Central memory CD4-positive, alpha-beta T cell (primary cell): ENCODE measurements at regions not wholly inside any gene's neighbourhood (a gene's known extent, or its start where the extent isn't known, plus 50 kb on each side); places are given as distances from the start of the nearest gene placed in this dataset.
"Not testable (repeated sequence)": the region's sequence is repeated elsewhere in the genome, so short reads cannot be mapped to it uniquely, and the experiment has no call there.

Experiments used
- DNase-seq: peaks from one replicate; pipeline ENCODE4 v3.0.0; 2022

DNA sequence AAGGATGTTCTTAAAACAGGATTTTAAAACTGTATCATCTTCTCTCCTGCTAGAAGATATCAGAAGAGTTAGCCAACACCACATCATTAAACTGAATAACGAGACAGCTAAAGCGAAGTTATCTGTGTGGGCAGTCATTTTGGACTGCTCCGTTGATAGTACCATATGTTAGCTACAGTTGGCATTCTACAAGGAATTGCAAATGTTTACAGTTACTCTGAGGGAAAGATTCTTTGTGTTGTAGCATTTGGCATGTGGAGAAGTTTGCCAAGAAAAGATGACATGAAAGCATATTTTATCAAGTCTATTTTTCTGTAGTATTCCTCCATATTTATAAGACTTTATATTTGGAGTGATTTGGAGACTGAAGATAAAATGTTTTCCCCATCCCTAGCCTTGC is 464.4 kb upstream of the POM121L12 start:
- DNase-seq = no peak

DNA sequence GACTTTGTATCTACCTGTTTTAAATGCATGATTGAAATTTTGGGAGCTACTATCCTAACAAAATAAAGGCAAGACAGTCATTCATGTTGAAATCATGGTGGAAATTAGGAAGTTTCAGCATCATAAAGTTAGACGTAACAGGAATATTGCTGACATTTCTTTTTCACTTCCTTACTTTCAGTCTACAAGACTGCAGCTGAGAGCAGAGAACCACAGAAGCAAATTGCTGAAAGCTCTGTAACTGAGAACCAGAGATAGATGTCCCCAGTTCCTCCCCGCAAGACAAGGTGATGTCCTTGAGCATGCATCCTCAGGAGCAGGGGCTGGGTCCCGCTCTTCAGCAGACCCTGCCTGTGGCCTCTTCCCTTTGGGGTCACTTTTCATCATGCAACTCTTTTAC is 466.3 kb upstream of the POM121L12 start:
- DNase-seq = no peak

DNA sequence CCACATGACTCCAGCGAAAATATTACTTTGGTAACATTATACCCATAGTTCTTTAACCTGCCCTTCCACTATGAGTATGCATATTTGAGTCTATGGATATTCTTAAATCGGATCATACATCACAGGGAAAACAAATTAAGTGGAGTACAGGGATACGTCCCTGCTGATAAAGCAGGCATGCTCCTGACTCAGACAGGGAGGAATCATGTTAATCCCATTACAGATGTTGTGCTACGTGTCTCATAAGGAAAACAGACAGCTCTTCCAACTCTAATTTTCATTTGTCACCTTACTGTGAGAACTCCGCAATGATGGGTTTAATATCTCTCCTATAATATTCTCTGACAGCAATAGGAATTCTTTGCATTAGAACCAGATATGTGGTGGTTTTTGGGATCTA is 469.5 kb upstream of the POM121L12 start:
- DNase-seq = no peak

DNA sequence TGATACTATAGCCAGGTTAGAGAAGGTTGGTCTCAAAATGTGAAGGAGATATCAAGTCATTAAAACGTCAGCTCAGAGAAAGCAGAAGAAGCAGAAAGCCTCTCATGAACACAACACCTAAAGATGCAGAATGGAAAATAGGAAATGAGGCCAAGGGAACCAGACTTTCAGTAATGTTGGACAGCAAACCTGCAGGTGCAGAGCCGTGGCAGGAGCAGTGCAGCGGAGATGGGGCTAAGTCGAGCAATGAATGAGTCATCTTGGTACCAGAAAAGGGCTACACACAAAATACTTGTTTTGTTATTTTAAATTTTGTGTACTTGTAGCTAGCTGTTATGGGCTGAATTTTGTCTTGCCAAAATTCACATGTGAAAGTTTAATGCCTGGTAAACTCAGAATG is 479.6 kb upstream of the POM121L12 start:
- DNase-seq = no peak

DNA sequence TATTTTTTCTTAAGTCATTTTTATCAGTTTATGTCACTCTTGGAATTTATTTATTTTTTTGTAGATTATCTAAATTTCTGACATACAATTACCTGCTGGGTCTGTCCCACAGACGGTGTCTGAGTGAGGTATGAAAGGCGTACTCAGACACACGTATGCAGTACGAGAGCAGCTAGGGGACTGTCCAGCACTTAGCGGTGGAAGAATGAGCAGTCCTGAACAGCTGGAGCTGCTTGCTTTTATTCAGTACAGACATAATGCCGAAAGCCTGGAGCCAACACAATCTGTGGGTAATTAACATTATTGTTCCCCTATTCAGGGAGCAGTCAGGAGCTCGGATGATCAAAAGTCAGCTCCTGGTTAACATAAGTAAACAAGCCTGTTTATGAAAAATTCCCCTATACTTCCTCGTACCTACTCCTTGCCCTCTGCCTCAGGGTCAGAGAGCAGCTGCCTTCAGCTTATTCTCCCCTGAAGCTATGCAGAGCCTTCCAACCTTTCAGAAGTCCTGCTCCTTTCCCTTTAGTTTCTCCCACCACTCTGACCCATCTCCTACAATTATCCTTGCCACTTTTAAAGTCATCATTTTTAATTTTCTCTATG is 488.0 kb upstream of the POM121L12 start:
- no peak for DNase-seq

DNA sequence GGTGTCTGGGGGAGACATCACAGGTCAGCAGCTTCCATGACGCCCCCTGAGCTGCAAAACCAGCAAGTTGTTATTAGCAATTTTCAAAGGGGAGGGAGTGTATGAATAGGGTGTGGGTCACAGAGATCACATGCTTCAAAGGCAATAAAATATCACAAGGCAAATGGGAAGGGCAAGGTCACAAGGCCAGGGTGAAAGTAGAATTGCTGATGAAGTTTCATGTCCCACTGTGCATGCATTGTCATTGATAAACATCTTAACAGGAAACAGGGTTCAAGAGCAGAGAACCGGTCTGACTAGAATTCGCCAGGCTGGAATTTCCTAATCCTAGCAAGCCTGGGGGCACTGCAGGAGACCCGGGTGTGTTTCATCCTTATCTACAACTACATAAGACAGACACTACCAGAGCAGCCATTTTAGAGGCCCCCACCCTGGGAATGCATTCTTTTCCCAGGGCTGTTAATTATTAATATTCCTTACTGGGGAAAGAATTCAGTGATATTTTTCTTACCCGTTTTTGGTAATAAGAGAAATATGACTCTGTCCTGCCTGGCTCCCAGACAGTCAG is 494.2 kb upstream of the POM121L12 start:
- not testable (repeated sequence) for DNase-seq

DNA sequence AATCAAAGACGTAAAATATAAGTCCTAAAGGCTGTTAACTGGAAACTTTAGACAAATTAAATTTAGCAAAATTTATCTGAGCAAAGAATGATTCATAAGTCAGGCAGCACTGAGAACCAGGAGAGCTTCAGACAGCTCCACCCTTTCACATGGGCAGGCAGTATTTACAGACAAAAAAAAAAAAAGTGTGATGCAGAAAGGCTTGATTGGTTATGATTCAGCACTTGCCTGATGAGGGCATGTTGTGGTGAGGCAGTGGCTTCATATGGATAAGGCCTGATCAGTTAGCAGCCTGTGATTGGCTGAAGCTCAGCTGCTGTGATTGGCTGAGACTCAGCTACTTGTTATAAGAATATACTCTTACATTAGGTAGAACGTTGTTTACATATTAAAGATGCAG is 495.4 kb upstream of the POM121L12 start:
- DNase-seq = no peak

DNA sequence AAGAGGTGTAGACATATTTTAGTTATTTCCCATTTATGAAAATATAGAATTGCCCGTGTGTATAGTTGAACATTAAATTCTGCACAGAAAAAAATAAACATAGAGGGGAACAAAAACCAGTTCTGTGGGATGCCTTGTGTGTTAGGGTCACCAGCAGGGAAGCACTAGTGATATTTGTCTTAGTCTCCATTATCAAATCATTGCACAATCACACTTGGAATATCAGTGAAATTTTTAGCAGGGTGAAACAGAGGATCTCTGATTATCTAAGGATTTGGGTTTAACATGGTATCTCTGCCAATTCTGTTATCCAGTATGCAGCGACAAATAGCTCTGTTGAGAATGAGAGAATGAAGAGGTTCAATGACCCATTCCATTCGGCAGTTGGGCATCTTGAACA is 496.0 kb upstream of the POM121L12 start:
- DNase-seq = no peak

DNA sequence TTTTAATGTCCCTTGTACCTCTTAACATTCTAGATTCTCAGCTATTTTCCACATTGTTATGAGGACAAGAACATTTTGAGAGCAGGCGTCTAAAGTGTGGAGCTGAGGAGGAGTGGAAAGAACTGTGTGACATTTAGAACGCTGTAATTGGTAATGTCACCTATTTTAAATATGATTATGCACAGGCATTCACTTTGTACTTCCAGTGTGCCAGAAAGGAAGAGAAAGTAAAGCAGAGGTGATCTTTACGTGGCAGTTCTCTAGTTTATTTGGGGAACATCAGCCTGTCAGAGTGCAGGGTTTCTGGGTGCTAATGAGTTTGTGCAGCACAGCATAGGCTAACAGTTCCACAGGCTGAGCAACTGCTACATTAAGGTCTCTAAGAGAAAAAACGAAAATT is 498.4 kb upstream of the POM121L12 start:
- no peak for DNase-seq

DNA sequence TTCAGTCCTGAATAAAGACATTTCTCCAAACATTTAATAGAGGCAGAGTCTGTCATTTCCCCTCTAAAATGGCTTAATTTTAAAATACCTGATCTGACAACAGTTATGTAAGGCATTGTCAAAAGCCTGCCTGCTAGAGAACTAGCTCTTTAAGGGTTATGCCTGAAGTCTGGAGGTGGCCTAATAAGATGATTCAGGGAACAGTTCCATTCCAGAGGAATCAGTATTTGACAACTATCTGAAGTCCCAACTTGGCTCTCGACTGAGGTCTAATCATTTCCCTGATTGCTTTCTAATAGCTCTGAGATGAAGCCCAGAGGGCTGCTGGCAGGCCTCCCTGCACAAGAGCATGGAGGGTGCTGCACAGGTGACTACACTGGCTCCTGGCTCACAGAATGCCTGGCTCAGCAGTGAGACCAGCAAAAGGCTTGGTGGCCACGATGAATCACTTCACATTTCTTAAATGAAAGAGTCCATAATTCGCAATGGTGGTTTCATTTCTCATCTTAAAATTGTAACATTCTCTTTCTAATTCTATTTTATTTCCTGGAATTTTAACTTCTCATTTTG is 509.6 kb upstream of the POM121L12 start:
- no peak for DNase-seq

DNA sequence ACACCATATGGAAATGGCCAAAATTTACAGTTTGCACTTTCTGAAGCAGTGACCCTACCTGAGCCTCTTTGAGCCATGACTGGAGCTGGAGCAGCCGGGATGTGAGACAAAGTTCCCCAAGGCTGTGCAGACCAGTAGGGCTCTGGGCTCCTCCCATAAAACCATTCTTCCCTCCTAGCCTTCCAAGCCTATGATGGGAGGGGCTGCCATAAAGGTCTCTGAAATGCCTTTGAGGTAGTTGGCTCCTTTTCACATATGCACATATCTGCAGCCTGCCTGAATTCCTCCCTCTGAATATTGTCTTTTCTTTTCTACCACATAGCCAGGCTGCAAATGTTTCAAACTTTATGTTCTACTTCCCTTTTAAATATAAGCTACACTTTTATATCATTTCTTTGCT is 516.6 kb upstream of the POM121L12 start:
- no peak for DNase-seq

DNA sequence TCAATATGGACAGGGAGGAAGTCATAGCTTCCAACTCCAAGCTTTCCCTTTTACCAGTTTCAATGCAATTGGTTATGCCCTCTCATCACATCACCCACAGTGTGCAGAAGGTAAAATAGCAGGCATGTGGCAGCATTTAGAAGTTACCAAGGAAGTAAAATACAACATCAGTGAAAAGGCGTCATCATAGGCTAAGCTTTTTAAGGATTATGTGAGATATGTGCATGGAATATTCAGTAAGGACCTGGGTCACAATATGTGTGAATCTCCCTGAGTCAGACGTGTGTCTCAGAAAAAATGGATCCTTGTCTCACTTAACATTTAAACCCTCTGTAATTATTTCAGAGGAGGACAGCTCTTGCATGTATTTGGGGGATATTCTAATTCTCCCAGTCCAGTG is 522.8 kb upstream of the POM121L12 start:
- DNase-seq = no peak

DNA sequence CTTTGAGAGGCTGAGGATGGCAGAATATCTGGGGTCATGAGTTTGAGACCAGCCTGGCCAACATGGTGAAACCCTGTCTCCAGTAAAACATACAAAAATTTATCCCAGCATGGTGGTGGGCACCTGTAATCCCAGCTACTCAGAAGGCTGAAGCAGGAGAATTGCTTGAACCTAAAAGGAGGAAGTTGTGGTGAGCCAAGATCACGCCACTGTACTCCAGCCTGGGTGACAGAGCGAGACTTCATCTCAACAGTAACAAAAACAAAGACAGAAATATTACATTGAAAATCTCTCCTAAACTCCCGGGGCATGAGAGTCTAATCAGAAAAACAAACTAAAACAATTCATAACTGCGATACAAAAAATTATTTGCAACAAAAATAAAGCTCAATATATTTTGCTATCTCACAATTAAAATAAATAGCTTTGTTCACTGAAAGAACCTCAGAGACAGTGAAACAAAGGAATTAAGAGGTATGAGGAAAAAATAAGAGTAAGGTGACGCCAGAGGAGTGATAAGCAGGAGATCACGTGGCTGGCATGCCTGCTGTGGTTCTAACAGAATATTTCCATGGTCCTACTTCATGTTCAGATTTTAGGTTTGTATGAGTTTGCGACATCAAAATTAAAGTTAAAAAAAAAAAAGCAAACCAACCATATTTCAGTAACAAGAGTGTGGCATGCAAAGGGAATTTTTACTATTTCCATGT is 527.7 kb upstream of the POM121L12 start:
- DNase-seq = no peak

DNA sequence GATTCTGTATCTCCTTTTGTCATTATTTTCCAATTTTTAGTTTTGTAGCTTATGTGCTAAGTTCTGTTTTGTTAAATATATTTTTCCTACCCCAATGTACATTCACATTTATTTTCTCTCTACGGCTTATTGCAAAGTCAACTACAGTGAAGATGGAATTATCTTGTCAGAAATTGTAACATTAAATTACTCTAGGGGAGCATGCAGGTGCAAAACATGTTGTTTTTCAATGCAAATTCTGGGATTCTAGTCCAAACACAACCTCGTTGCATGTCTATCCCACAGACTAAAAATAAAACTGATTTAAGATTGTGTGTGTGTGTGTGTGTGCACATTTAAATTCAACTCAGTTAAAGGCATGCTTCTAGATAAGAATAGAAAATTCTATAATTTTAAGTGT is 529.1 kb upstream of the POM121L12 start:
- DNase-seq = no peak

DNA sequence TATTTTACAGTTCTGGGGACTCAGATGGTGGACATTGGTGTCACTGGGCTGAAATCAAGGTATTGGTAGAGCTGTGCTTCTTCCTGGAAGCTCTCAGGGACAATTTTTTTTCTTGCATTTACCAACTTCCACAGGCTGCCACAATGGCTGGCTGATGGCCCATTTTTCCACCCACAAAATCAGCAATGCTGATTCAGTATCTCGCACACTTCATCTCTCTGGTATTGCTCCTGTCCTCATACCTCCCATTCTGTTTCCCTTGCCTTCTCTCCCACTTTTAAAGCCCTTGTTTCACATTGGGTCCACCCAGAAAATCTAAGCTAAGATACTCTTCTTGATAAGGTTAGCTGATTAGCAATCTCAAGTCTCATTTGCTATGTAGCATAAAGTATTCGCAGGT is 530.9 kb upstream of the POM121L12 start:
- DNase-seq = no peak

DNA sequence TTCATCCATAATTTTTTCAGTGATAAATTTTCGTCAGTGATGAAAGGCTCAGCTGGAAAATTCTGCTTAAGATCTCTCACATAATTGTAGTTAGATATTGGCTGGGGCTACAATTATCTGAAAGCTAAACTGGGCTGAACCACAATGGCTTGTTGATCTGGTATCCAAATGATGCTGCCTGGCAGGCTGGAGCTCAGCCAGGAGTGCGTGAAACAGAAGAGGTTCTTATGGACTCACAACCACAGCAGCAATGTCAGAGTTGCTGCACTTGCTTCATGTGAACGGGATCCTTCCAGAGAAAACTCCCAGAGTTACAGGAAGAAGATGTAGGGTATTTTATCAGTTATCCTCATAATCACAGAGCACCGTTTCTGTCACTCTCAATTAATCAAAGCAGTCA is 533.2 kb upstream of the POM121L12 start:
- DNase-seq = no peak

DNA sequence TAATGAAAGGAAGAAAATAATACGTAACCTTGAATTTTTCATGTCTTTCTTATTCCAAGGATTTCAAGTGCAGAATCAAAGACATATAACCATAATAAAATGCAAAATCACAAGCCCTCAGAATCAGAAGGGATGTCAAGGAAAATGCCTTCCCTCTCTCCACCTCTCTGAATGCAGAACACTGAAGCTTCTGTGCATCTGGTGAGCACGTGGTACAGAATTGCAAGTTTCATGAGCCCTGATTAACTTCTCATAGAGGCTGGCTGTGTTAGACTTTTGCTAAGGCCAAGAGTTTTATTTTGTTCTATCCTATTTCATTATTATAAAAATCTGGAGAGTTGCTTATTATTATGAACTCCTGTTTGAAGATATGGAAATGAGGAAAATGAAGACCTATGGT is 533.7 kb upstream of the POM121L12 start:
- DNase-seq = no peak

DNA sequence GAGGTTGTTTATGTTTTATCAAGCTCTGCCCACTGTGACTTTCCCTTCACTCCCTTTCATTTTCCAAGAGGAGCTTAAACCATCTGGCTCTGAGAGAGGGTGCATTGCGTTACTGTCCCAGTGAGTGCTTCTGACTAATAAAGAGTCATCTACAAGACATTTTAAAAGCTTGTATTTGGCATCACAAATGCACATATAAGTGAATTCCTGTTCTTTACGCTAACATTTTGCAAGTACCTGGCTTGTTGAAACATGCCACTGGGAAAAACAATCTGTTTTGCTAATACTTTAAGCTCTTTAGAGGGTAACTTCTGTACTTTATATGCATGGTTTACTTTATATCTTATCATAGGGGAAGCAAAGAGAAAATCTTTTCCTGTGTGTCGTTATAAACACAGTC is 534.6 kb upstream of the POM121L12 start:
- no peak for DNase-seq

DNA sequence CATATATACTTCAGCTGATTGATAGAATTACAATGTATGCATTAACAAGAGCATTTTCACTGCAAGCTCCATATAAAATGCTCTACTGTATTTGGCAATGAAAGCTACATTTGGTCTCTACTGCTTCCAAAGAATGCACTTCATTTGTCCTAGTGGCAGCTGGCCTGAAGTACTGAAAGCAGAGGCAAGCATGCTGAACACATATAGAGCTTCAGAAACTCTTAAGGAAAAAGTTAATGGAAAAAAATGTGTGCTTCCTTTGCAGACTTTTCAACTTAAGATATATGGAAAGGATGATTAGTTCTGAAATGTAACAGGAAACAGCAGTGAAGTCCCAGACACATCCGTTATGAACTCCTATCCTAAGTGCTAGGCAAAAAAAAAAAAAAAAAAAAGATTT is 537.1 kb upstream of the POM121L12 start:
- DNase-seq = no peak

DNA sequence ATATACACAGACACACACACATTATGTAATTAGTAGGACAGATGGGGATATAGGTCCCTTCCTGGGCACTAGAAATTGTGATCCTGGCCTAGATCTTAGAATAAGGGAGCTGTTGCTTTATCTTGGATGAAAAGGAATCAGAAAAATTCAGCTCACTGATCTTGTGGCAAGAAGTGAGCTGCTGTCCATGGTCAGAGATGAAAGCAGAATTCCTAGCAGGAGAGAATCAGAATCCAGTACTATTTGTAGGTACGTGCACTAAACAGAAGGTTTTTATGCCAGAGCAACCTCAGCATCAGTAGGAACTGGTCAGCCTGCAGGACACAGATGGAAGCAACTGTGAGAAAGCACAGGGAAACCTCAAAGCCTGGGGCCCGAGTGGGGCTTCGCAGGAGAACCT is 549.2 kb upstream of the POM121L12 start:
- DNase-seq = no peak

DNA sequence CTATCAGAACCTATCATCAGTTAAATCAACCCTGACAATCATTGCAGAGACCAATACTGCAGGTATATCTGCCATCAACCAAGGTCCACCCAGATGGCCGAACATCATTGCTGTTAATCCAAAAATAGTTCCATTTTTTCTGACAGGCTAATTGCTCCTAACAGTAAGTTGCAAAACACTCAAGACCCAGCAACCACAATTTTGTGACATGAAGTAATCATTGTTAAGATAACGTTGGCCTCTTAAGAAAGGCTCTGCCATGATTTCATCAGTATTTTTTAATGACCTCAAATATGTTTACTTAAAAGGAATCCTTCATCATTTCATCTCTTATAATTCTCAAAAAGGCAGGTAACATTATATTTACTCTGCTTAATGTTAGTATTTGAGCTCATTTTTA is 553.4 kb upstream of the POM121L12 start:
- no peak for DNase-seq

DNA sequence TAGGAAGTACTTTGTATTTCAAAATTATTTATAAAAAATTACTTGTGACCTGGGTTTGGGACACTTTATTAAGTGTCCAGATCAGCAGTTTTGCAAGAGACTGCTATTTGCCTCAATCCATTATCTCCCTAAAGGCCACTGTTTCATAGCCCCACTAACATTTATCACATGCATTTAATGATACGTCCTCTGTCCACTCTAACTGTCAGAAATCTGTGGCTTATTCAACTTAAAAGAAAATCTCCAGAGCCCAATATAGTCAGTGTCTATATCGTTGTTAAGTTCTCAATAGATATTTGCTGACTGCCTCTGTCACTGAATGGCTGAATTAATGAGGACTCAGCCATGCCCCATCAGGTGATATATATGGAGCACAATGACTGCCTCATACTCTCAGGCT is 553.9 kb upstream of the POM121L12 start:
- DNase-seq = no peak

DNA sequence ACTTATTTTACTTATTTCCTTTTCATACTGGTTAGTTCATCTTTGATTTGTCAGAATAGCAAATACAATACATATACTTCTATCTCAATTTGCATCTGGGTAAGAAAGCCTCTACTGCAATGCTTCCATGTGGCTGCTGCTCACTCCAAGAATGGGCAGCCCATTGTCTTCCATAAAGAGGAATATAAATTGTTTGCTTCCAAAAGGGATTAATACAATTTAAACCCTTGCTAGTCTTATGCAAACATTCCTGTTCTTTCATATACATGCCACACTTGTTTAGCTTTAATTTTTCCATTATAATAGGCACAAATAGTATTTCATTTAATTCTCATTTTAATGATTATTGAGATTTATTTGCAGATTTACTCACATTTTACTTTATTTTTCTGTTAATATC is 555.4 kb upstream of the POM121L12 start:
- no peak for DNase-seq

DNA sequence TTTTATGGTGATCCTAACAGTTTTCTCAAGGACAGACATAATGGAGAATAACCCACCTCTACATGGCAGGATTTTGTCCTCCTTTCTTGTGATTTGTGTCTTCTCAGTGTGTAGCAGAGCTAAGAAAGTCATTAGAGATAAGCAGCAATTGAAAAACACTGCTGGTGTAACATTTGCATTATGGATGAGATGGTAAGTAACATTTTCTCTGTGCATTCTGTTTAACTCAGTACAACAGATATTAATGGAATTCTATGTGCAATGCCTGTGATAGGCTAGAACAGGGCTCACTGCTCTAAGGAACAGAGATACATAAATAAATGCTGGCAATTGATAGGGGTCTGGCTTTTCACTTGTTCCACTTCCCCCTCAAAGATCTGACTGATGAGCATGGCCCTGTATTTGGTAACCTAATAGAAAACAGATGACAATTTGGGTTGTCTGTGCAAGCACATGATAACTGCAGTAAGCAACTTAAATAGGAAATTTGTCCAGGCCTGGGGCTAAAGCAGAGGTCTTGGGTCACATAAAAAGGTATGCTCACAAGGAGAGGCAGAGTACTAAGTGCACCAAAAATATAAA is 560.3 kb upstream of the POM121L12 start:
- DNase-seq = no peak
